Glutamatergic neuron (in vitro differentiated cells): ENCODE measurements at regions not wholly inside any gene's neighbourhood (a gene's known extent, or its start where the extent isn't known, plus 50 kb on each side); places are given as distances from the start of the nearest gene placed in this dataset.
"Not testable (repeated sequence)": the region's sequence is repeated elsewhere in the genome, so short reads cannot be mapped to it uniquely, and the experiment has no call there.

Experiments
- DNase-seq: peaks from one replicate; pipeline ENCODE4 v3.0.0; 2022
- H3K27ac Mint-ChIP-seq: one replicate; pipeline ENCODE4 v1.8.0; 2020; ENCODE audit warnings: mild to moderate bottlenecking, mixed read lengths, inconsistent platforms; ENCODE audit not compliant: unreplicated experiment
- H3K27me3 Mint-ChIP-seq: one replicate; pipeline ENCODE4 v1.8.0; 2020; ENCODE audit warnings: mild to moderate bottlenecking, moderate library complexity, mixed read lengths, inconsistent platforms; ENCODE audit not compliant: unreplicated experiment
- H3K36me3 Mint-ChIP-seq: one replicate; pipeline ENCODE4 v1.8.0; 2020; ENCODE audit warnings: mild to moderate bottlenecking, mixed read lengths, inconsistent platforms; ENCODE audit not compliant: unreplicated experiment
- H3K4me1 Mint-ChIP-seq: one replicate; pipeline ENCODE4 v1.8.0; 2020; ENCODE audit warnings: mild to moderate bottlenecking, low read depth, mixed read lengths, inconsistent platforms; ENCODE audit not compliant: unreplicated experiment
- H3K4me3 Mint-ChIP-seq: one replicate; pipeline ENCODE4 v1.8.0; 2020; ENCODE audit warnings: mild to moderate bottlenecking, mixed read lengths, inconsistent platforms; ENCODE audit not compliant: unreplicated experiment
- H3K9me3 Mint-ChIP-seq: one replicate; pipeline ENCODE4 v1.8.0; 2020; ENCODE audit warnings: mild to moderate bottlenecking, moderate library complexity, mixed read lengths, inconsistent platforms; ENCODE audit not compliant: unreplicated experiment
- TF ChIP-seq, protein P1 (sequence below): fragments of 200-600 bp; sonication (generic); IDR thresholded peaks from one replicate; pipeline ENCODE4 v1.5.0; 2021; ENCODE audit not compliant: partially characterized antibody, unreplicated experiment

- peaks cover 5% of the 10 kb centered on the region for H3K9me3 Mint-ChIP-seq
- no peak overlapping the region for H3K4me3 Mint-ChIP-seq
- DNase-seq = no peak
- H3K36me3 Mint-ChIP-seq = peaks cover 13% of the 10 kb centered on the region
- H3K27me3 Mint-ChIP-seq = no peaks in the 10 kb centered on the region
- TF ChIP-seq, protein P1, sequence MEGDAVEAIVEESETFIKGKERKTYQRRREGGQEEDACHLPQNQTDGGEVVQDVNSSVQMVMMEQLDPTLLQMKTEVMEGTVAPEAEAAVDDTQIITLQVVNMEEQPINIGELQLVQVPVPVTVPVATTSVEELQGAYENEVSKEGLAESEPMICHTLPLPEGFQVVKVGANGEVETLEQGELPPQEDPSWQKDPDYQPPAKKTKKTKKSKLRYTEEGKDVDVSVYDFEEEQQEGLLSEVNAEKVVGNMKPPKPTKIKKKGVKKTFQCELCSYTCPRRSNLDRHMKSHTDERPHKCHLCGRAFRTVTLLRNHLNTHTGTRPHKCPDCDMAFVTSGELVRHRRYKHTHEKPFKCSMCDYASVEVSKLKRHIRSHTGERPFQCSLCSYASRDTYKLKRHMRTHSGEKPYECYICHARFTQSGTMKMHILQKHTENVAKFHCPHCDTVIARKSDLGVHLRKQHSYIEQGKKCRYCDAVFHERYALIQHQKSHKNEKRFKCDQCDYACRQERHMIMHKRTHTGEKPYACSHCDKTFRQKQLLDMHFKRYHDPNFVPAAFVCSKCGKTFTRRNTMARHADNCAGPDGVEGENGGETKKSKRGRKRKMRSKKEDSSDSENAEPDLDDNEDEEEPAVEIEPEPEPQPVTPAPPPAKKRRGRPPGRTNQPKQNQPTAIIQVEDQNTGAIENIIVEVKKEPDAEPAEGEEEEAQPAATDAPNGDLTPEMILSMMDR = no peak
- no peaks in the 10 kb centered on the region for H3K4me1 Mint-ChIP-seq
- H3K27ac Mint-ChIP-seq = no peak overlapping the region
Measured at GRCh38 chr14:83006121-83006670, 1472.5 kb upstream of the SEL1L start.

DNA sequence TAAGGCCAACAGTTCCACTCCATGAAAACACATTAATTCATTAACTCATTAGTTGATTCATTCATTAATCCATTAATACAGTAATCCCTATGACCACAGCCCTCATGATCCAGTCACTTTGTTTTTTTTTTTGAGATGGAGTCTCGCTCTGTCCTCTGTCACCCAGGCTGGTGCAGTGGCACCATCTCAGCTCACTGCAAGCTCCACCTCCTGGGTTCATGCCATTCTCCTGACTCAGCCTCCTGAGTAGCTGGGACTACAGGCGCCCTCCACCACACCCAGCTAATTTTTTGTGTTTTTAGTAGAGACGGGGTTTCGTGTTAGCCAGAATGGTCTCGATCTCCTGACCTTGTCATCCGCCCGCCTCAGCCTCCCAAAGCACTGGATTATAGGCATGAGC lies 1473.4 kb upstream of the SEL1L start:
- H3K27me3 Mint-ChIP-seq, H3K9me3 Mint-ChIP-seq, H3K4me1 Mint-ChIP-seq, H3K27ac Mint-ChIP-seq, DNase-seq, H3K4me3 Mint-ChIP-seq: not testable (repeated sequence)
- H3K36me3 Mint-ChIP-seq = peaks cover 13% of the 10 kb centered on the region

DNA sequence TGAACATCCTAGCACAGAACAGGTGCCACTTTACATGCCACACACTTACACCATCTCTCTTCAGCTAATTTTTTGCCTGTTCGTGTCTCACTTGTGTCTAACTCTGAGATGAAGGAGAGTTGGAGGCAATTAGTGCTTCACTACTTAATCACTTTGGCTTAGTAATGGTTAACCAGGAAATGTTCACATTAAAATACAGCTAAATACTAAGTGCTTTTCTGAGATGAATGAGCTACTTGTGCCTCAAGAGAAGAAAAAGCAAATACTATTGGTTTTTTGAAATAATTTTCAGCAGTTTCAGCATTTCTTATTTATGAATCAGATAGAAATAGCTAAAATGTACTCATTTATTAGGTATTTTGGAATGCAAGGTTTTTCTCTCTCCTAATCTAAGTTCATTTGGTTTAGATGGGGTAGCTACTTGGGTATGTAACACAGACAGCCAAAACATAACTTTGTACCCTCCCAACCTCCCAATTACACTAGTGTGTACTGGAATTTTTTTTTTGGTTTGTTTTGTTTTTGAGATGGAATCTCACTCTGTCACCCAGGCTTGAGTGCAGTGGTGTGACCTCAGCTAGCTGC lies 1474.1 kb upstream of the SEL1L start:
- Mint-ChIP-seq H3K36me3 (peaks cover 13% of the 10 kb centered on the region), H3K27ac (no peak overlapping the region)

DNA sequence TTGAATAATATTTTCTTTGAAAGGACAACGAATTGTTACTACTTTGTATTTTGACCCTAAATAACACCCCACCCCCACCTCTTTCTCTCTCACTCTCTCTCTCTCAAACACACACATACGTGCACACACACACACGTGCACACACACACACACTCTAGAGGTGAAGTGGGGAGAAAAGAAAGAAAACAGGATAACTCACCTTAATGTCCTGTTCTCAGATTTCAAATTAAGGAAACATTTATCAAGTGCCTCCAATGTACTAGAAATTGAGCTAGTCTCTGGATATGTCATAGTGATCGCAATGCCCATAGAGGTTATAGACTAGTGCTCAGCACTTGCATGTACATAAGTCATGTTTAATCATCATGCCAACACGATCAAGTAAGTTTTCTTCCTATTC lies 1483.6 kb upstream of the SEL1L start:
- Mint-ChIP-seq H3K4me1 (no peaks in the 10 kb centered on the region), H3K27ac (no peak overlapping the region), H3K36me3 (peaks cover 5% of the 10 kb centered on the region), H3K4me3 (no peak overlapping the region), H3K27me3 (no peaks in the 10 kb centered on the region), H3K9me3 (no peaks in the 10 kb centered on the region)
- no peak for DNase-seq
- TF ChIP-seq, protein P1 = no peak

More for the DNA sequence above, 1474.1 kb upstream of the SEL1L start:
- peaks cover 5% of the 10 kb centered on the region for H3K9me3 Mint-ChIP-seq
- no peaks in the 10 kb centered on the region for H3K4me1 Mint-ChIP-seq
- H3K4me3 Mint-ChIP-seq = no peak overlapping the region
- H3K27me3 Mint-ChIP-seq = no peaks in the 10 kb centered on the region
- DNase-seq = no peak
- TF ChIP-seq, protein P1 = no peak

DNA sequence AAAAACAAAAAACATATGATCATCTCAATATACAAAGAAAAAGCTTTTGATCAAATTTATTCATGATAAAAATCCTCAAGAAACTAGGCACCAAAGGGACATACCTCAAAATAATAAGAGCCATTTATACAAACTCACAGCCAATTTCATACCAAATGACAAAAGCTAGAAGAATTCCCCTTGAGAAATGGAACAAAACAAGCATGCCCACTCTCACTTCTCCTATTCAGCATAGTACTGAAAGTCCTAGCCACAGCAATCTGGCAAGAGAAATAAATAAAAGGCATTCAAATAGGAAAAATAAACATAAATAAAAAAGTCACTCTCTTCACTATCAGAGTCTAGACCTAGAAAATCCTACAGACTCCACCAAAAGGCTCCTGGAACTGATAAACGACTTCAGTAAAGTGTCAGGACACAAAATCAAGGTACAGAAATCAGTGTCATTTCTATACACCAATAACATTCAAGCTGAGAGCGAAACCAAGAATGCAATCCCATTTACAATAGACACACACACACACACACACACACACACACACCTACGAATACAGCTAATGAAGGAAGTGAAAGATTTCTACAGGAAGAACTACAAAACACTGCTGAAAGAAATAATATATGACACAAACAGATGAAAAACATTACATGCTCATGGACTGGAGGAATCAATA lies 1486.2 kb upstream of the SEL1L start:
- Mint-ChIP-seq H3K36me3 (no peaks in the 10 kb centered on the region), H3K9me3 (no peaks in the 10 kb centered on the region), H3K4me3 (no peak overlapping the region), H3K27ac (no peak overlapping the region), H3K4me1 (no peaks in the 10 kb centered on the region), H3K27me3 (no peaks in the 10 kb centered on the region)
- TF ChIP-seq, protein P1 = no peak
- DNase-seq = no peak
